Smooth muscle cell (in vitro differentiated cells): ENCODE measurements at regions not wholly inside any gene's neighbourhood (a gene's known extent, or its start where the extent isn't known, plus 50 kb on each side); places are given as distances from the start of the nearest gene placed in this dataset.

Experiments used
- DNase-seq: peaks from one replicate; lab custom pipeline; 2025; ENCODE audit not compliant: unreplicated experiment; lab: John Stamatoyannopoulos, UW
- H2AFZ ChIP-seq: fragments of 200-600 bp; sonication (generic); 2 replicates; pipeline ENCODE4 v1.6.0; 2016; ENCODE audit warnings: antibody characterized with exemption, low read depth, mild to moderate bottlenecking
- H3F3A ChIP-seq: fragments of 200-600 bp; sonication (generic); 2 replicates; pipeline ENCODE4 v1.6.0; 2017; ENCODE audit warnings: antibody characterized with exemption, low read depth
- H3K27ac ChIP-seq: fragments of 200-600 bp; sonication (generic); 2 replicates; pipeline ENCODE4 v1.5.1; 2016; ENCODE audit warnings: low read depth, mild to moderate bottlenecking
- H3K27me3 ChIP-seq: fragments of 200-600 bp; sonication (generic); 2 replicates; pipeline ENCODE4 v1.6.1; 2016; ENCODE audit warnings: low read depth, mild to moderate bottlenecking
- H3K36me3 ChIP-seq: fragments of 200-600 bp; sonication (generic); 2 replicates; pipeline ENCODE4 v1.5.1; 2016; ENCODE audit warnings: low read depth
- H3K4me1 ChIP-seq: fragments of 200-600 bp; sonication (generic); 2 replicates; pipeline ENCODE4 v1.5.1; 2016; ENCODE audit warnings: low read depth
- H3K4me2 ChIP-seq: fragments of 200-600 bp; sonication (generic); 2 replicates; pipeline ENCODE4 v1.6.0; 2016; ENCODE audit warnings: mild to moderate bottlenecking
- H3K4me3 ChIP-seq: fragments of 200-600 bp; sonication (generic); 2 replicates; pipeline ENCODE4 v1.5.1; 2016; ENCODE audit warnings: mild to moderate bottlenecking
- H3K79me2 ChIP-seq: fragments of 200-600 bp; sonication (generic); 2 replicates; pipeline ENCODE4 v1.6.0; 2016; ENCODE audit warnings: low read depth, mild to moderate bottlenecking
- H3K9ac ChIP-seq: fragments of 200-600 bp; sonication (generic); 2 replicates; pipeline ENCODE4 v1.6.0; 2016; ENCODE audit warnings: low read depth
- H3K9me3 ChIP-seq: fragments of 200-600 bp; sonication (generic); replicated peaks from 2 replicates; pipeline ENCODE4 v1.5.1; 2016; ENCODE audit warnings: low read depth
- H4K20me1 ChIP-seq: fragments of 200-600 bp; sonication (generic); 2 replicates; pipeline ENCODE4 v1.6.0; 2016; ENCODE audit warnings: low read depth
- CTCF ChIP-seq: fragments of 200-600 bp; sonication (generic); IDR thresholded peaks from 2 replicates; pipeline ENCODE4 v1.5.1; 2017; ENCODE audit warnings: borderline replicate concordance, mild to moderate bottlenecking, antibody characterized with exemption; ENCODE audit not compliant: insufficient read depth, poor library complexity, severe bottlenecking
- WGBS: methylation state at CpG from one replicate; pipeline ENCODE4 v1.1.7; 2016; ENCODE audit warnings: low lambda C conversion rate; 5-methylcytosine and 5-hydroxymethylcytosine counted together

DNA sequence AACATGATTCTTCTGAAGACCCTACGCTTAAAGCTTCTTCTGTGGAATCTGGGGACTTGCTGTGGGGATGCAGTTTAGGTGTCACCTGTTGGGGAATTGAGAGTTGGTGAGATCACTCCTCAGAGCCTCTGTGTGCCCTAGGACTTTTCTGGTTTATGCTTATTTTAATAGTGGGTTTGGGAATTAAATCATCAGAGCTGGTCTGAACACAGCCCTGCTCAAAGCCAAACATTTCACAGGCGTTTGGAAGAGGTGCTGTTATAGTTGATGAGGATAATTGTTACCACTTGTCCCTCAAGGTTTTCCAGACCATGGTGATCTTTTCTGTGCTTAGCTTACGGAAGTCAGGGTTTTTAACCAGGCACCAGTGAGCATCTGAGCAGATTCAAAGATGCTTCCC is 106.1 kb downstream of the EBLN1 start:
- Histone ChIP-seq H3K36me3 (no peaks in the 10 kb centered on the region), H3K9me3 (no peaks in the 10 kb centered on the region), H3K4me1 (no peaks in the 10 kb centered on the region), H2AFZ (no peak overlapping the region), H3K4me2 (no peak overlapping the region), H3K27ac (no peak overlapping the region), H3K4me3 (no peak overlapping the region), H3K79me2 (no peaks in the 10 kb centered on the region), H3K9ac (no peak overlapping the region), H3F3A (no peaks in the 10 kb centered on the region), H3K27me3 (no peaks in the 10 kb centered on the region), H4K20me1 (no peaks in the 10 kb centered on the region)
- 73% methylated on average over 3 of the region's 3 CpGs for WGBS
- no peak for DNase-seq
- no peak for TF ChIP-seq CTCF

GRCh38 chr10:22111260-22111659 is 106.6 kb downstream of the EBLN1 start:
- 73% methylated on average over 4 of the region's 4 CpGs for WGBS
- no peak overlapping the region for H2AFZ ChIP-seq
- H3K9ac ChIP-seq: no peak overlapping the region
- H3K4me2 ChIP-seq: no peak overlapping the region
- H3K9me3 ChIP-seq: no peaks in the 10 kb centered on the region
- H3K4me3 ChIP-seq: no peak overlapping the region
- H3K4me1 ChIP-seq: no peaks in the 10 kb centered on the region
- no peaks in the 10 kb centered on the region for H4K20me1 ChIP-seq
- no peak for TF ChIP-seq CTCF
- DNase-seq: no peak
- no peaks in the 10 kb centered on the region for H3K79me2 ChIP-seq
- H3K27me3 ChIP-seq: no peaks in the 10 kb centered on the region
- no peaks in the 10 kb centered on the region for H3F3A ChIP-seq
- no peaks in the 10 kb centered on the region for H3K36me3 ChIP-seq
- no peak overlapping the region for H3K27ac ChIP-seq

GRCh38 chr10:22110761-22111160 is 107.1 kb downstream of the EBLN1 start:
- Histone ChIP-seq H3K79me2 (no peaks in the 10 kb centered on the region), H3K4me1 (no peaks in the 10 kb centered on the region), H3K36me3 (no peaks in the 10 kb centered on the region), H4K20me1 (no peaks in the 10 kb centered on the region), H3K27me3 (no peaks in the 10 kb centered on the region), H3K9me3 (no peaks in the 10 kb centered on the region), H3K4me3 (no peak overlapping the region), H2AFZ (no peak overlapping the region), H3K4me2 (no peak overlapping the region), H3K27ac (no peak overlapping the region), H3K9ac (no peak overlapping the region), H3F3A (no peaks in the 10 kb centered on the region)
- 37% methylated on average over 3 of the region's 3 CpGs for WGBS
- no peak for DNase-seq
- no peak for TF ChIP-seq CTCF

DNA sequence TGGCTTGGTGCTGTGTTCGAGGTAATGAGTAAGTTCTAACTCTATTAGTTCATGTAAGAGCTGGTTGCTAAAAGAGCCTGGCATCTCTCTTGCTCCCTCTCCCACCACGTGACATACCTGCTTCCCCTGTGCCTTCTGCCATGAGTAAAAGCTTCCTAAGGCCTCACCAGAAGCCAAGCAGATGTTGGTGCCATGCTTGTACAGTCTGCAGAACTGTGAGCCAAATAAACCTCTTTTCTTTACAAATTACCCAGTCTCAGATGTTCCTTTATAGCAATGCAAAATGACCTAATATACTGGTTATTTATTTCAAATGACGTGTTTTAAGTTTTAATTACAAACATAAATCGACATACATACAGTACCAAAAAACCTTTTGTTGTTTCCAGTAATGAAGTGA is 101.7 kb upstream of the DNAJC1 start:
- H3K27ac ChIP-seq: no peak overlapping the region
- DNase-seq: no peak
- H3K4me2 ChIP-seq: no peak overlapping the region
- no peak overlapping the region for H2AFZ ChIP-seq
- no peaks in the 10 kb centered on the region for H3K36me3 ChIP-seq
- H3K4me1 ChIP-seq: no peaks in the 10 kb centered on the region
- TF ChIP-seq CTCF: no peak
- H3K9me3 ChIP-seq: no peaks in the 10 kb centered on the region
- H3F3A ChIP-seq: no peaks in the 10 kb centered on the region
- H3K79me2 ChIP-seq: no peaks in the 10 kb centered on the region
- no peak overlapping the region for H3K9ac ChIP-seq
- 91% methylated on average over 4 of the region's 4 CpGs for WGBS
- H4K20me1 ChIP-seq: no peaks in the 10 kb centered on the region
- no peaks in the 10 kb centered on the region for H3K27me3 ChIP-seq
- no peak overlapping the region for H3K4me3 ChIP-seq
